ENCODE measurements at regions not wholly inside any gene's neighbourhood (a gene's known extent, or its start where the extent isn't known, plus 50 kb on each side); places are given as distances from the start of the nearest gene placed in this dataset.

GRCh38 chr1:24987875-24988557 is 57.9 kb upstream of the RUNX3 start:
- ATAC-seq, result no peak
- FAIRE-seq, result no peak
- no peak for TF ChIP-seq CTCF (IDR thresholded peaks at IDR 0.05)
- H3K36me3 ChIP-seq, result no peaks in the 10 kb centered on the region
- H3K4me3 ChIP-seq, result no peak overlapping the region
- no peak for DNase-seq
- no peaks in the 10 kb centered on the region for H3K4me1 ChIP-seq
- no peaks in the 10 kb centered on the region for H3K27me3 ChIP-seq
- H3K27ac ChIP-seq, result no peak overlapping the region
- intact Hi-C loops (cut with DNase I), result no loop called here
- no peaks in the 10 kb centered on the region for H3K9me3 ChIP-seq
- WGBS, 2 donors, result 56 to 65% methylated on average over 5 of the region's 5 CpGs

GRCh38 chr1:24987424-24987823 is 57.3 kb upstream of the RUNX3 start:
- Histone ChIP-seq H3K4me1 (no peaks in the 10 kb centered on the region), H3K9me3 (no peaks in the 10 kb centered on the region), H3K27me3 (no peaks in the 10 kb centered on the region), H3K27ac (no peak overlapping the region), H3K4me3 (no peak overlapping the region), H3K36me3 (no peaks in the 10 kb centered on the region)
- DNase-seq (no peak), FAIRE-seq (no peak), ATAC-seq (no peak)
- TF ChIP-seq CTCF (IDR thresholded peaks at IDR 0.05), result no peak
- intact Hi-C loops (cut with DNase I), result no loop called here
- WGBS, 2 donors, result 86 to 94% methylated on average over 11 of the region's 11 CpGs

DNA sequence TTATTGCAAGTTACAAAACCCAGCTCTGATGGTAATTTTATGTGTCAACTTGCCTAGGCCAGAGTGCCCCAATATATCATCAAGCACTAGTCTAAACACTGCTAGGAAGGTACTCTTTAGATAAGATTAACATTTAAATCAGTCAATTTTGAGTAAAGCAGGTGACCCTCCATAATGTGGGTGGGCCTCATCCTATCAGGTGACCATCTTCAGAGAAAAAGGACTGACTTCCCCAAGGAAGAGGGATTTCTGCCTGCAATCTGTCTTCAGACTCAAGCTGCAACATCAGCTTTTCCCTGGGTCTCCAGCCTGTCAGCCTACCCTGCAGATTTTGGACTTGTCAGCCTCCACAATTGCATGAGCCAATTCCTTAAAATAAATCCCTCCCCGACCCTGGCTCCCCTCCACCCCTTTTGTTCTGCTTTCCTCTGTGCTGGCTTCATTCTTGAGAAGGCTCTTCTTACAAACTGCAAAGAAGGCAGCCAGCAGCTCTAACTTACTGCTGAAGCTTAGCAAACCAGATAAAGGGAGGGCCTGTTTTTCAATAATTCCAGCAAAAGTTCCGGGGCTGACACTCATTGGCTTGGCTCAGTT is 56.4 kb upstream of the RUNX3 start:
- TF ChIP-seq CTCF (IDR thresholded peaks at IDR 0.05), result no peak
- no peak overlapping the region for H3K27ac ChIP-seq
- H3K36me3 ChIP-seq, result no peaks in the 10 kb centered on the region
- H3K9me3 ChIP-seq, result no peaks in the 10 kb centered on the region
- no peak for FAIRE-seq
- ATAC-seq, result peak in 2 of 4 donors; percentile 32 to 49
- no peaks in the 10 kb centered on the region for H3K4me1 ChIP-seq
- no peaks in the 10 kb centered on the region for H3K27me3 ChIP-seq
- DNase-seq, result no peak
- no peak overlapping the region for H3K4me3 ChIP-seq
- intact Hi-C loops (cut with DNase I), result no loop called here
- 50 to 54% methylated on average over 2 of the region's 2 CpGs for WGBS, 2 donors

DNA sequence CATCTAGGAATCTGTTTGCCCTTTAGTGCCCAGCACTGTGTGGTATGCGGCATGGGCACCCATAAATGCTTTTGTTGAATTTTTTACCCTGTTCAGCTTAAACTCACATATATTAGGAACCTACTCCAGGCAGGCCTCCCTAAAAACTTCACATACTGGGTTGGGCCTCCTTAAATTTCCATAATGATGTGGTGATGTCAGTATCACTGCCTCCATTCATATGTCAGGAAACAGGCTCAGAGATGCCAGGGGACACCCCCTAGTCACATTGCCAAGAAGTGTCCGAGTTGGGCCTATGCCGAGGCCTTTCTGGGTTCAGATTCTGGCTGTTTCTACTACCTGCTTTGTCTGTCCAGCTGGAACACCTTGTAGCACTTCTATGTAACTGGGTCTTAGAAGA is 55.7 kb upstream of the RUNX3 start:
- 83 to 89% methylated on average over 3 of the region's 3 CpGs for WGBS, 2 donors
- DNase-seq (peak in 1 of 6 donors; percentile 3), FAIRE-seq (no peak), ATAC-seq (no peak)
- no peak for TF ChIP-seq CTCF (IDR thresholded peaks at IDR 0.05)
- intact Hi-C loops (cut with DNase I), result no loop called here
- H3K4me3 ChIP-seq, result no peak overlapping the region
- no peaks in the 10 kb centered on the region for H3K36me3 ChIP-seq
- H3K27me3 ChIP-seq, result no peaks in the 10 kb centered on the region
- no peaks in the 10 kb centered on the region for H3K9me3 ChIP-seq
- no peak overlapping the region for H3K27ac ChIP-seq
- H3K4me1 ChIP-seq, result no peaks in the 10 kb centered on the region

GRCh38 chr1:24984800-24985522 is 54.9 kb upstream of the RUNX3 start:
- Histone ChIP-seq H3K27me3 (no peaks in the 10 kb centered on the region), H3K27ac (no peak overlapping the region), H3K4me3 (no peak overlapping the region), H3K4me1 (no peaks in the 10 kb centered on the region), H3K36me3 (no peaks in the 10 kb centered on the region), H3K9me3 (no peaks in the 10 kb centered on the region)
- intact Hi-C loops (cut with DNase I), result no loop called here
- 57 to 70% methylated on average over 5 of the region's 5 CpGs for WGBS, 2 donors
- DNase-seq (peak in 1 of 6 donors; percentile 11), ATAC-seq (no peak), FAIRE-seq (no peak)
- TF ChIP-seq CTCF (IDR thresholded peaks at IDR 0.05), result no peak

Measured in pancreas (tissue), 10 donors.